ENCODE measurements at regions not wholly inside any gene's neighbourhood (a gene's known extent, or its start where the extent isn't known, plus 50 kb on each side); places are given as distances from the start of the nearest gene placed in this dataset.

GRCh38 chr15:39171944-39172368, 408.9 kb upstream of the THBS1 start:
- ChIA-PET CTCF (interaction anchor here (1.1 to 2.0 kb wide), 4 partner anchors 9 to 407 kb away, joined by 3 to 12 read pairs (median 4); no protein-coding TSS in a partner anchor), POLR2A (no interaction called here)
- no peak for DNase-seq (ENCODE audit: extremely low spot score)
- no peak for TF ChIP-seq CTCF (IDR thresholded peaks at IDR 0.05; ENCODE audit: control extremely low read depth, extremely low read depth, low read depth, missing control alignments)

- ChIA-PET CTCF (interaction anchor here (0.9 to 1.8 kb wide), 4 partner anchors 8 to 584 kb away, joined by 3 to 12 read pairs (median 3); no protein-coding TSS in a partner anchor), POLR2A (no interaction called here)
- no peak for DNase-seq (ENCODE audit: extremely low spot score)
- no peak for TF ChIP-seq CTCF (IDR thresholded peaks at IDR 0.05; ENCODE audit: control extremely low read depth, extremely low read depth, low read depth, missing control alignments)
Observed at GRCh38 chr15:39172380-39173281, 408.2 kb upstream of the THBS1 start.

GRCh38 chr15:39173426-39173825, 407.5 kb upstream of the THBS1 start:
- TF ChIP-seq CTCF (IDR thresholded peaks at IDR 0.05; ENCODE audit: control extremely low read depth, extremely low read depth, low read depth, missing control alignments): no peak
- no peak for DNase-seq (ENCODE audit: extremely low spot score)
- POLR2A ChIA-PET: no interaction called here
- CTCF ChIA-PET: no interaction called here

GRCh38 chr15:39174332-39174731, 406.5 kb upstream of the THBS1 start:
- ChIA-PET CTCF (no interaction called here), POLR2A (no interaction called here)
- no peak for DNase-seq (ENCODE audit: extremely low spot score)
- TF ChIP-seq CTCF (IDR thresholded peaks at IDR 0.05; ENCODE audit: control extremely low read depth, extremely low read depth, low read depth, missing control alignments): no peak

GRCh38 chr15:39176030-39176429, 404.8 kb upstream of the THBS1 start:
- ChIA-PET POLR2A (no interaction called here), CTCF (no interaction called here)
- no peak for DNase-seq (ENCODE audit: extremely low spot score)
- TF ChIP-seq CTCF (IDR thresholded peaks at IDR 0.05; ENCODE audit: control extremely low read depth, extremely low read depth, low read depth, missing control alignments): no peak

- ChIA-PET CTCF (interaction anchor here (2.0 kb wide), 1 partner anchor 11 kb away, joined by 6 read pairs; no protein-coding TSS in a partner anchor), POLR2A (no interaction called here)
- TF ChIP-seq CTCF (IDR thresholded peaks at IDR 0.05; ENCODE audit: control extremely low read depth, extremely low read depth, low read depth, missing control alignments): no peak
- DNase-seq (ENCODE audit: extremely low spot score): no peak
Observed at GRCh38 chr15:39177561-39177960, 403.3 kb upstream of the THBS1 start.

Data from GM10248 (cell line).